Endodermal cell (in vitro differentiated cells): ENCODE measurements at regions not wholly inside any gene's neighbourhood (a gene's known extent, or its start where the extent isn't known, plus 50 kb on each side); places are given as distances from the start of the nearest gene placed in this dataset.

Experiments
- DNase-seq: peaks from one replicate; pipeline ENCODE4 v3.0.0-alpha.2; 2017
- H3K27ac ChIP-seq: 2 replicates; pipeline ENCODE4 v1.5.1; 2013; ENCODE audit warnings: mild to moderate bottlenecking, low read depth, low read length, moderate library complexity
- H3K27me3 ChIP-seq: 2 replicates; pipeline ENCODE4 v1.6.1; 2013; ENCODE audit warnings: mild to moderate bottlenecking, low read length, moderate library complexity; ENCODE audit not compliant: insufficient read depth, control insufficient read depth, poor library complexity, severe bottlenecking
- H3K36me3 ChIP-seq: 2 replicates; pipeline ENCODE4 v1.7.0; 2013; ENCODE audit warnings: mild to moderate bottlenecking, low read length, moderate library complexity; ENCODE audit not compliant: control insufficient read depth, insufficient read depth
- H3K4me1 ChIP-seq: one replicate; pipeline ENCODE4 v1.7.0; 2013; ENCODE audit warnings: low read length; ENCODE audit not compliant: control insufficient read depth, insufficient read depth
- H3K4me3 ChIP-seq: 2 replicates; pipeline ENCODE4 v1.5.1; 2013; ENCODE audit warnings: mild to moderate bottlenecking, low read length, moderate library complexity
- H3K9ac ChIP-seq: 2 replicates; pipeline ENCODE4 v1.6.1; 2013; ENCODE audit warnings: mild to moderate bottlenecking, low read length, moderate library complexity; ENCODE audit not compliant: poor library complexity, severe bottlenecking; ENCODE audit errors: extremely low read depth
- H3K9me3 ChIP-seq: 2 replicates; pipeline ENCODE4 v1.6.1; 2013; ENCODE audit warnings: mild to moderate bottlenecking, low read length, moderate library complexity; ENCODE audit not compliant: control insufficient read depth
- H3K27ac Mint-ChIP-seq: 2 replicates; pipeline ENCODE4 v1.8.0; 2020; ENCODE audit warnings: mixed read lengths
- H3K27me3 Mint-ChIP-seq: 2 replicates; pipeline ENCODE4 v1.8.0; 2021; ENCODE audit warnings: mild to moderate bottlenecking, mixed read lengths; ENCODE audit not compliant: insufficient read depth
- H3K36me3 Mint-ChIP-seq: 2 replicates; pipeline ENCODE4 v1.8.0; 2020; ENCODE audit warnings: low read depth, mixed read lengths
- H3K4me1 Mint-ChIP-seq: 2 replicates; pipeline ENCODE4 v1.8.0; 2020; ENCODE audit warnings: mixed read lengths
- H3K4me3 Mint-ChIP-seq: 2 replicates; pipeline ENCODE4 v1.8.0; 2020; ENCODE audit warnings: mild to moderate bottlenecking, moderate library complexity, mixed read lengths
- H3K9me3 Mint-ChIP-seq: 2 replicates; pipeline ENCODE4 v1.8.0; 2020; ENCODE audit warnings: mild to moderate bottlenecking, mixed read lengths
- CTCF ChIP-seq: fragments of 200-600 bp; sonication (generic); conservative IDR thresholded peaks from 2 replicates; pipeline ENCODE4 v1.5.0; 2021; ENCODE audit warnings: antibody characterized with exemption, mild to moderate bottlenecking
- WGBS, 2 experiments: methylation state at CpG; one replicate each; pipeline versions ENCODE4 v1.1.5 to v1.1.7; 2013; ENCODE audit warnings: missing lambda C conversion rate in 2 of 2, mixed read lengths in 1 of 2; ENCODE audit not compliant: insufficient coverage in 1 of 2, insufficient read length in 1 of 2; 5-methylcytosine and 5-hydroxymethylcytosine counted together

- 96% methylated on average over 1 of the region's 1 CpG; no CpG with 5 or more reads in 1 of the 2 experiments for WGBS, 2 experiments
- Mint-ChIP-seq H3K4me3 (no peak overlapping the region), H3K27ac (no peak overlapping the region), H3K4me1 (no peaks in the 10 kb centered on the region), H3K36me3 (peaks cover 23% of the 10 kb centered on the region), H3K27me3 (no peaks in the 10 kb centered on the region), H3K9me3 (peaks cover 35% of the 10 kb centered on the region)
- no peaks in the 10 kb centered on the region for H3K27me3 ChIP-seq
- no peak overlapping the region for H3K27ac ChIP-seq
- no peaks in the 10 kb centered on the region for H3K9me3 ChIP-seq
- H3K4me3 ChIP-seq: peak overlapping the region; percentile 5
- no peak for TF ChIP-seq CTCF
- H3K9ac ChIP-seq: no peak overlapping the region
- no peaks in the 10 kb centered on the region for H3K36me3 ChIP-seq
- no peaks in the 10 kb centered on the region for H3K4me1 ChIP-seq
- no peak for DNase-seq
Observed at GRCh38 chr3:162970292-162970691, 1473.7 kb downstream of the OTOL1 start.

GRCh38 chr3:162971715-162972114 is 1475.1 kb downstream of the OTOL1 start:
- H3K27me3 Mint-ChIP-seq: no peaks in the 10 kb centered on the region
- Histone ChIP-seq H3K9me3 (no peaks in the 10 kb centered on the region), H3K27me3 (no peaks in the 10 kb centered on the region), H3K27ac (no peak overlapping the region), H3K36me3 (no peaks in the 10 kb centered on the region), H3K4me3 (no peak overlapping the region), H3K4me1 (no peaks in the 10 kb centered on the region), H3K9ac (no peak overlapping the region)
- no peak for DNase-seq
- no peak for TF ChIP-seq CTCF
- no peaks in the 10 kb centered on the region for H3K4me1 Mint-ChIP-seq
- H3K36me3 Mint-ChIP-seq: peaks cover 16% of the 10 kb centered on the region
- H3K9me3 Mint-ChIP-seq: peaks cover 26% of the 10 kb centered on the region
- no peak overlapping the region for H3K27ac Mint-ChIP-seq
- WGBS, 2 experiments: 87 to 94% methylated on average over 2 of the region's 2 CpGs
- no peak overlapping the region for H3K4me3 Mint-ChIP-seq

GRCh38 chr3:162973428-162973917 is 1476.9 kb downstream of the OTOL1 start:
- no peak overlapping the region for H3K27ac Mint-ChIP-seq
- Histone ChIP-seq H3K9ac (no peak overlapping the region), H3K9me3 (no peaks in the 10 kb centered on the region), H3K27me3 (no peaks in the 10 kb centered on the region), H3K4me3 (no peak overlapping the region), H3K27ac (no peak overlapping the region), H3K36me3 (no peaks in the 10 kb centered on the region), H3K4me1 (no peaks in the 10 kb centered on the region)
- H3K4me1 Mint-ChIP-seq: no peaks in the 10 kb centered on the region
- DNase-seq: no peak
- TF ChIP-seq CTCF: no peak
- no peaks in the 10 kb centered on the region for H3K27me3 Mint-ChIP-seq
- H3K36me3 Mint-ChIP-seq: peaks cover 2% of the 10 kb centered on the region
- H3K4me3 Mint-ChIP-seq: no peak overlapping the region
- peaks cover 8% of the 10 kb centered on the region for H3K9me3 Mint-ChIP-seq
